Activated CD4-positive, alpha-beta T cell treated with anti-CD3 and anti-CD28 coated beads, Interleukin-2, Interleukin-6, amounts not matched to agents 100 ng/mL and 50 ng/mL, durations not matched to agents 16 hours and 8 hours (primary cell): ENCODE measurements at regions not wholly inside any gene's neighbourhood (a gene's known extent, or its start where the extent isn't known, plus 50 kb on each side); places are given as distances from the start of the nearest gene placed in this dataset.

Experiments used
- DNase-seq: peaks from one replicate; pipeline ENCODE4 v3.0.0-alpha.2; 2020

DNA sequence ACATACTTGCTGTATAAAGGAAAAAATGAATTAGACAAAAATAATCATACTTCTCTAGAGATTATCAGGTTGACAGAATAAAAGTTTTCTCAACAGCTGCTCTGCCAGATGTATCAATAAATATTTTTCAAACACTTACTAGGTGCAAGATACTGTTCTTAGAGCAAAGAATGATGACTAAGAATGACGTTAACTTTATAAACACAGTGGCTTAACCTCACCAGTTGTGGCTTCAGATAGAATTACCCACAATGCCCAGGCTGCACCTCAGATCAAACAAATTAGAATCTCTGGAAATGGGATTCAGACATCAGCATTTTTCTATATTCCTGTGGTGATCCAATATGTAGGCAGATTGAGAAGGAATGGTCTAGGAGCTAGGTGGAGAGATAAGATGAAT is 422.4 kb upstream of the ATP11B start:
- DNase-seq: no peak

DNA sequence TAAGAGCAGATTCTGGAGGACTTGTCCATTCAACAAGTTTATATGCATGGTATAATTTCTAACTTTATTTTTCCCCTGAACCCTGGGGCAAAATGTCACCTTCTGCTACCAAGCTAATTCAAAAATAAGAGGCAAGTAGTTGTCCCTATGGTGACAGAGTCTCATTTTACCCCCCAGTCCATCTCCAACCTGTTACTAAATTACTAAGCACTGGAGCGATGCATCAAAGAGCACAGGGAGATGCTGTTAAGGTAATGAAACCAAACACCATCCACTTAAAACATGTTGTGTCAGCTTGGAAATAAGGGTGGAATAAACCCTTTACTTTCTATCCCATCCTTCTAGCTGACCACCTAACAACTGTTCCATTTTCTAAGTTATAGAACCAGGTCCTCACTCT is 417.4 kb upstream of the ATP11B start:
- DNase-seq: no peak

- no peak for DNase-seq
Measured at GRCh38 chr3:182382112-182382857, 411.0 kb upstream of the ATP11B start.

GRCh38 chr3:182384221-182384620 is 409.1 kb upstream of the ATP11B start:
- DNase-seq: no peak

- no peak for DNase-seq
Measured at GRCh38 chr3:182385356-182385755, 407.9 kb upstream of the ATP11B start.

DNA sequence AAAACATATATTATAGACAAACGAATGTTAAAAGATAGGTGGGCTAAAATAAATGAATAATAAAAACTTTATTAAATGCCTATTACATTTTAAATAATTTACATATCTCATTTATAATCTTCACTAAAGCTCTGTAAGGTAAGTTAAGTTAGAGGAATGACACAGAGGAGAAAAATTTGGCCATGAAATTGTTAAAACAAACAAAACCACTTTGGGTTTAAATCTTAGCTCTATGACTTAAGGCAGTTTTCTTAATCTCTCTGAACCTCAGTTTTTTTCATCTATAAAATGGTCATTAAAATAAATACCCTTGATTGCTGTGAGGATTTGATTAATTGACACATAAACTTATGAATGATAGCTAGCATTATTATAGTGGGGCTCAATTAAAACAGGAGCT is 404.8 kb upstream of the ATP11B start:
- DNase-seq: no peak

DNA sequence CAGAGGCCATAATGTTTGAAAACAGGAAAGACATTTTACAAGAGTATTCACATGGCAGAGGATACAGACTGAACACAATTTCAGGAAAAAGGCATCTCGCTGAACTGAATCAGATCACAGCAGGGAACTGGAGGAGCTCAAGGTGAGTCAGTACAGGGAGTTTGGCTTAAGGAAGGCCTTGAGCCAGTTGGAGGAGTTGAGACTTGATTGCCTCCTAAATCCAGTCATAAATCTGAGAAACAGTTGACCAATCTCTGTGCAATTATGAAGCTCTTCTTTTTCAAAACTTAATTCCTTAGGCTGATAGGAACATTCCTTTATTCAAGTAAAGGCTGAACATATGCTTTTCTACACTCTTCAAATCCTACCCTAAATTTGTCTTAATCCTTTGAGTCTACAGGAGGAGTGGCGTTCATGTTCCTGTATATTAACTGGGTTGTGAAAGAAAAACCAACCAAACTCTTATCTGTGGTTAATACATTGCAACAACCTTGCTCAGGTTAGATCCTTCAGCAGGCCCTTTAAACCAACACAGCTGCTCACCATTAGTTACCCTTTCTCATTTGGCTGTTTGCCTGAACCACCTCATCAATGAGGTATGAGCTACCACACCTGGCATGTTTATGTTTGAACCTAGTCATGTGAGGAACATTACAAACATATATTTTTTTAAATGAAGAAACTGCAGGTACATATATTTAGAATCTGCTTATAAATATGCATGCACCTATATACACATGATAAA is 404.1 kb upstream of the ATP11B start:
- no peak for DNase-seq

DNA sequence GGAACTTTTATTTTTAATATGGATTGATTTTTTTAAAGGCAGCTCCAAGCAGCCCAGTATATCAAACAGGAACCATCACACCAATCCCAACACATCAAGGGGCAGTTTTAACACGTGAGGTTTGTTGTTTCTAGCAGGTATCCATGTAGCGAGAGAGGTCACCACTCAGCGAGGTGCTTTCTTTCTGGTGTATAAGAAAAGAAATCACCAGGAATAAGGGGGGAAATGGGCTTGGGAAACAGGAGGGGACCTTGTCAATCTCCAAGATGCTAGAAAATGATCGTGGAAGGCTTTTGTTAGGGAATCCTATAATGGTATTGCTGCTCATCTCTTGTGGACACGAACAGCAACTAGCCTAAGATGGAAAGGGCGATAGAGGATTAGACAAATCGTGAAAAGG is 402.9 kb upstream of the ATP11B start:
- no peak for DNase-seq

- no peak for DNase-seq
Measured at GRCh38 chr3:182392182-182392937, 400.9 kb upstream of the ATP11B start.

DNA sequence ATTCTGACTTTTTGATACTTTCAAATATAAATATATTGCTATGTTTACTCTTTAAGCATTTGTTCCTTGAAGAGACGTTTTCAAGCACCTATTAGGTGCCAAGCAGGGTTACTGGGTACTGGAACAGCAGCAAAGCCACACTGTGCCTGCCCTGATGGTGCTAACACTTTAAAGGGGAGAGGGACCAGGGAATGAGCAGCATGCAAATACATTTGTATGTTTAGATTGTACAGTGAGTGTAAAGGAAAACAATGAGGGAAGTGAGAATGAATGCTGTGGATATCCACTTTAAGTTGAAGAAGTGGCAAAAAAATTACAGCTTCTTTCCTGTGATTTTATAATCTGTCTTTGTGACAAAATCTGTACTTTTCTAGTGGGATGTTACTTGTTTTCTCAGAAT is 400.2 kb upstream of the ATP11B start:
- no peak for DNase-seq

DNA sequence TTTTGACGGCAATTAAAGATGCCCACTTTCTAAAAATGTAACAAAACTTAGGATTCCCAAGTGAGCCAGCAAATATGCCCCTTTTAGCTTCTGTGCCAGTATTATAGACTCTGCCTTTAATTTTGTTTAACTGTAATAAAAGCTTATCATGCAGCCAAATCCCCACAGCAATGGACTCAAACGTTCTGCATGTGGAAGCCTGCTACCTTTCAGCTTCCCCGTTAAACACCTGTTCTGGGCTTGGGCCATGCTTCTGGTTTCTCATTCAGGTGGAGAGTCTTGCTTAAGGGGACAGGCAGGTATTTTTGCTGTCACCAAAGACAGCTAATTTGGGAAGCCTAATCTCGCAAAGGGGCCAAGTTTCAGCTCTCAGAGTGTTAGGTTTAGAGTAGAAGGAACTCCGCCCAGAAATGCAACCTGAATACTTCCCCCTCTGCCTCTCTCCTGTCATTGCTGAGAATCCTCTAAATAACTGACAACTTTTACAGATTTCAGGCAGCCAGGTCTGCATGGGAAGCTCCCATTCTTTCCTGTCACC is 399.4 kb upstream of the ATP11B start:
- no peak for DNase-seq

DNA sequence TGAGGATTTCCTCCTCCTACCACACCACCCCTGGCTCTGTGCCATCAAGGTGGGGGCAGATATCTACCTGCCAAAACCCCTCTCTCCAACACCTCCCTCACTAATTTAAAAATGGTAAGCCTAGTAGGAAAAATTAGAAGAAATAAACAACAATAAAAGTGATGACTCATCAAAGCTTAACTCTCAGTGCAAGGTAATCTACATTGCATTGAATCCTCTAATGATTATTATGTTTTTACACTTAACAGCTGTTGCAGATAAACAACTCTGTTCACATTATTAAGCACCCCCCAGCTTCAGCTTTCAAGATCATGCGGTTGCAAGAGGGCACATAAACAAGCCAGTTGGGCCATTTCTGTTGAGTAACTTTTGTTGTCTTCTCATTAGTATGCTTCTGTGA is 396.1 kb upstream of the ATP11B start:
- DNase-seq: no peak

GRCh38 chr3:182399978-182400737 is 393.1 kb upstream of the ATP11B start:
- no peak for DNase-seq

GRCh38 chr3:182400838-182401237 is 392.5 kb upstream of the ATP11B start:
- no peak for DNase-seq

GRCh38 chr3:182404031-182404430 is 389.3 kb upstream of the ATP11B start:
- no peak for DNase-seq

DNA sequence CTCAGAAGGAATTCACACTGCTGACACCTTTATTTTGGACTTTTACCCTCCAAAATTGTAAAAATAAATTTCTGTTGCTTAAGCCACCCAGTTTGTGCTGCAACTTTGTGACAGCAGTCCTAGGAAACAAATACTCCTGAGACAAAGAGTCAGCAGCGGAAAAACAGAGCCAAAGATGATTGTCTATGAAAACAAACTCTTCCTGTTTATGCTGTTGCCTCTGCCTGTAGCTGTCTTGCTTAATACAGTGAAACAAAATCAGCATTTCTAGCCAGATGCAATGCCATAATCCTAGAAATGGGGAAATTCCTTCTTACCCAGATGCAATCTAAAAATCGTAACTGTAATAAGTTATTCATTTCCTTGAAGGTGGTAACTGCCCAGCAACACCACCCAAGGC is 387.5 kb upstream of the ATP11B start:
- DNase-seq: no peak

- DNase-seq: no peak
Measured at GRCh38 chr3:182406786-182407185, 386.5 kb upstream of the ATP11B start.

DNA sequence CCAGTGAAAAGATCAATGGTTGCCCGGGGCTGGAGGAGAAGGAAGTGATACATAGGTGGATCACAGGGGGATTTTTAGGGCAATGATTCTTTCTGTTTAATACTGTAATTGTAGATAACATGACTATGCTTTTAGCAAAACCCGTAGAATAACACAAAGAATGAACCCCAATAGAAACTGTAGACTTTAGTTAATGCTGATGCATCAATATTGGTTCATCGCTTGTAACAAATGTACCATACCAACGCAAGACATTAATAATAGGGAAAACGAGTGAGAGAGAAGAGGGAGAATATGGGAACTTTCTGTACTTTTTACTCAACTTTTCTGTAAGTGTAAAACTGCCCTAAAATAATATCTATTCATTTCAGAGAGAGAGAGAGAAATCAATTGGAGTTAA is 383.3 kb upstream of the ATP11B start:
- no peak for DNase-seq

GRCh38 chr3:182412066-182412465 is 381.2 kb upstream of the ATP11B start:
- DNase-seq: no peak

GRCh38 chr3:182413061-182413460 is 380.2 kb upstream of the ATP11B start:
- no peak for DNase-seq

DNA sequence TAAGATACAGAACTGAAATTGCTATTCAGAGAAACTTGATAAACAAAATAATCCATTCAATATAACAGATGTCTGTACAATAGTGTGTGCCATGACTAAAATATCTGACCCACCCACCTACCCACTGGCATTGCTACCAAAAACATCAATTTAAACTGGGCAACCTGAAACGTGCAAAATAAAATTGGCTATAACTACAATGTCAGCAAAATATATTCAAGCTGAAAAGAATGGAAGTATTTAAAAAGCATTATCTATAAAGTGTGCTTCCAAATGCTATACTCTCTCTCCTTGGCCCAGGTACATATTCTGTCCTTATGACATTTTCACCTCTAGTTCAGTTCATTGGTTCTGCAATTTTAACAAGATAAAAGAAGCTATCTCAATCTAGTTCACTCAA is 379.6 kb upstream of the ATP11B start:
- DNase-seq: no peak

- DNase-seq: no peak
Measured at GRCh38 chr3:182414586-182414985, 378.7 kb upstream of the ATP11B start.

GRCh38 chr3:182420741-182421140 is 372.6 kb upstream of the ATP11B start:
- DNase-seq: no peak
